PFSK-1 (cell line): ENCODE measurements at regions not wholly inside any gene's neighbourhood (a gene's known extent, or its start where the extent isn't known, plus 50 kb on each side); places are given as distances from the start of the nearest gene placed in this dataset.

Experiments used
- FOXP2 ChIP-seq: optimal IDR thresholded peaks from 2 replicates; pipeline ENCODE3; 2011; ENCODE audit warnings: borderline replicate concordance, control low read depth, inconsistent platforms; ENCODE audit not compliant: insufficient read depth; ENCODE audit errors: extremely low read length, extremely low read depth
- POLR2AphosphoS5 ChIP-seq: IDR thresholded peaks from 2 replicates; pipeline ENCODE4 v1.6.1; 2012; ENCODE audit warnings: low read depth, mild to moderate bottlenecking, control low read depth, low read length, moderate library complexity
- REST ChIP-seq, 2 experiments: IDR thresholded peaks; 2 replicates each; pipeline versions ENCODE4 v1.6.1 to v1.8.0; 2011 to 2012; ENCODE audit warnings: low read depth in 2 of 2, low read length in 2 of 2, control low read depth in 1 of 2, inconsistent platforms in 1 of 2, mild to moderate bottlenecking in 1 of 2, moderate library complexity in 1 of 2; ENCODE audit not compliant: insufficient read depth in 1 of 2
- SIN3A ChIP-seq: IDR thresholded peaks from 2 replicates; pipeline ENCODE4 v1.6.1; 2012; ENCODE audit warnings: mild to moderate bottlenecking, low read length, moderate library complexity, borderline replicate concordance; ENCODE audit not compliant: insufficient read depth
- TAF1 ChIP-seq: IDR thresholded peaks from 2 replicates; pipeline ENCODE4 v1.6.1; 2012; ENCODE audit warnings: low read length, control low read depth, borderline replicate concordance; ENCODE audit not compliant: insufficient read depth

- TF ChIP-seq SIN3A (no peak), TAF1 (no peak), REST (IDR thresholded peaks at IDR 0.05; ENCODE audit: insufficient read depth in 1 of 2, low read depth in 2 of 2, low read length in 2 of 2) (no peak), FOXP2 (no peak), POLR2AphosphoS5 (no peak)
These were observed 73.3 kb downstream of the OR13H1 start for GRCh38 chrX:131617182-131617581.

- TF ChIP-seq FOXP2 (no peak), SIN3A (no peak), TAF1 (no peak), REST (IDR thresholded peaks at IDR 0.05; ENCODE audit: insufficient read depth in 1 of 2, low read depth in 2 of 2, low read length in 2 of 2) (no peak), POLR2AphosphoS5 (no peak)
These were observed 77.8 kb downstream of the OR13H1 start for GRCh38 chrX:131621650-131622049.

- TF ChIP-seq FOXP2 (no peak), POLR2AphosphoS5 (no peak), SIN3A (no peak), REST (IDR thresholded peaks at IDR 0.05; ENCODE audit: insufficient read depth in 1 of 2, low read depth in 2 of 2, low read length in 2 of 2) (no peak), TAF1 (no peak)
These were observed 82.9 kb downstream of the OR13H1 start for GRCh38 chrX:131626681-131627296.

GRCh38 chrX:131630534-131630933 lies 86.7 kb downstream of the OR13H1 start:
- TF ChIP-seq TAF1, result no peak
- TF ChIP-seq SIN3A, result no peak
- TF ChIP-seq POLR2AphosphoS5, result no peak
- TF ChIP-seq REST (IDR thresholded peaks at IDR 0.05; ENCODE audit: insufficient read depth in 1 of 2, low read depth in 2 of 2, low read length in 2 of 2), result no peak
- TF ChIP-seq FOXP2, result no peak
